SK-N-SH treated with all-trans-retinoic acid at 6 μM for 48 hours (cell line): ENCODE measurements at regions not wholly inside any gene's neighbourhood (a gene's known extent, or its start where the extent isn't known, plus 50 kb on each side); places are given as distances from the start of the nearest gene placed in this dataset.

Experiments used
- BACH2 ChIP-seq: fragments of 250-450 bp; sonication (Bioruptor Pico); IDR thresholded peaks from 2 replicates; pipeline ENCODE4 v1.9.0; 2021; ENCODE audit warnings: mild to moderate bottlenecking, borderline replicate concordance
- CSRNP3 ChIP-seq: fragments of 250-450 bp; sonication (Bioruptor Pico); IDR thresholded peaks from 2 replicates; pipeline ENCODE4 v1.5.1; 2021; ENCODE audit warnings: mild to moderate bottlenecking, moderate library complexity
- OSR1 ChIP-seq: fragments of 250-450 bp; sonication (Bioruptor Pico); IDR thresholded peaks from 2 replicates; pipeline ENCODE4 v1.8.0; 2022; ENCODE audit warnings: moderate library complexity, mild to moderate bottlenecking, inconsistent platforms
- SNAI2 ChIP-seq: fragments of 250-450 bp; sonication (Bioruptor Pico); IDR thresholded peaks from 2 replicates; pipeline ENCODE4 v1.5.0; 2020; ENCODE audit warnings: mild to moderate bottlenecking, moderate library complexity
- TCF4 ChIP-seq: fragments of 250-450 bp; sonication (Bioruptor Pico); IDR thresholded peaks from 2 replicates; pipeline ENCODE4 v1.8.0; 2021; ENCODE audit warnings: mild to moderate bottlenecking, moderate library complexity, borderline replicate concordance
- TSHZ2 ChIP-seq: fragments of 250-450 bp; sonication (Bioruptor Pico); IDR thresholded peaks from 2 replicates; pipeline ENCODE4 v1.5.0; 2020; ENCODE audit warnings: mild to moderate bottlenecking, moderate library complexity
- ZFP3 ChIP-seq: fragments of 250-450 bp; sonication (Bioruptor Pico); IDR thresholded peaks from 2 replicates; pipeline ENCODE4 v1.5.0; 2020; ENCODE audit warnings: mild to moderate bottlenecking, moderate library complexity
- ZNF565 ChIP-seq: fragments of 450-650 bp; formaldehyde crosslinking; conservative IDR thresholded peaks from 2 replicates; pipeline ENCODE4 v1.5.0; 2020; ENCODE audit warnings: low read depth, mild to moderate bottlenecking, moderate library complexity
- TF ChIP-seq, protein P1 (sequence below): fragments of 250-450 bp; sonication (Bioruptor Pico); IDR thresholded peaks from 2 replicates; pipeline ENCODE4 v1.5.1; 2020; ENCODE audit warnings: low read depth, mild to moderate bottlenecking, moderate library complexity

DNA sequence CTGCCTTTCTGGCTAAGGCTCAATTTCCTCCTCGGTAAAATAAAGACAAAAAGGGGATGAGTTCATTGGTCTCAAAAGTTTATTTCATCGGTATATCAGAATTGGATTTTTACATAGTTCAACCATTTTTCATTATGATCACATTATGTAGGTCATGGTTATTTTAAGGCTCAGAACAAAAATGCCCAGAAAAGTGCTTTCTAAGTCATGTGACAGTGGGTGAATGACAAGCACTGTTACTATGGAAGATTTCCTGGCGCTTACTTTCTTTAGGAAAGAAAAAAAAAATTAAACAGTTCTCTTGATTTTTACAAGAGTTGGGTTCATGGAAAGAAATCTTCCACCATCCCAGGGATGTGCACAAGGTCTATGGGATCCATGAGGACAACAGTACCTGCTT is 117.9 kb upstream of the CES5A start:
- no peak for TF ChIP-seq ZNF565 (CRISPR knock-in tag)
- no peak for TF ChIP-seq OSR1 (CRISPR knock-in tag)
- no peak for TF ChIP-seq SNAI2 (CRISPR knock-in tag)
- TF ChIP-seq BACH2 (CRISPR knock-in tag), result no peak
- TF ChIP-seq CSRNP3 (CRISPR knock-in tag), result no peak
- TF ChIP-seq TSHZ2 (CRISPR knock-in tag), result no peak
- no peak for TF ChIP-seq TCF4 (CRISPR knock-in tag)
- TF ChIP-seq, protein P1, sequence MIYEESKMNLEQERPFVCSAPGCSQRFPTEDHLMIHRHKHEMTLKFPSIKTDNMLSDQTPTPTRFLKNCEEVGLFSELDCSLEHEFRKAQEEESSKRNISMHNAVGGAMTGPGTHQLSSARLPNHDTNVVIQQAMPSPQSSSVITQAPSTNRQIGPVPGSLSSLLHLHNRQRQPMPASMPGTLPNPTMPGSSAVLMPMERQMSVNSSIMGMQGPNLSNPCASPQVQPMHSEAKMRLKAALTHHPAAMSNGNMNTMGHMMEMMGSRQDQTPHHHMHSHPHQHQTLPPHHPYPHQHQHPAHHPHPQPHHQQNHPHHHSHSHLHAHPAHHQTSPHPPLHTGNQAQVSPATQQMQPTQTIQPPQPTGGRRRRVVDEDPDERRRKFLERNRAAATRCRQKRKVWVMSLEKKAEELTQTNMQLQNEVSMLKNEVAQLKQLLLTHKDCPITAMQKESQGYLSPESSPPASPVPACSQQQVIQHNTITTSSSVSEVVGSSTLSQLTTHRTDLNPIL (CRISPR knock-in tag), result no peak
- TF ChIP-seq ZFP3 (CRISPR knock-in tag), result no peak
